T-helper 2 cell (primary cell): ENCODE measurements at regions not wholly inside any gene's neighbourhood (a gene's known extent, or its start where the extent isn't known, plus 50 kb on each side); places are given as distances from the start of the nearest gene placed in this dataset.
"Not testable (repeated sequence)": the region's sequence is repeated elsewhere in the genome, so short reads cannot be mapped to it uniquely, and the experiment has no call there.

Experiments
- DNase-seq, 5 experiments: peaks; one replicate each; pipeline versions ENCODE4 v3.0.0 to v3.0.0-alpha.2; 2012 to 2022

DNA sequence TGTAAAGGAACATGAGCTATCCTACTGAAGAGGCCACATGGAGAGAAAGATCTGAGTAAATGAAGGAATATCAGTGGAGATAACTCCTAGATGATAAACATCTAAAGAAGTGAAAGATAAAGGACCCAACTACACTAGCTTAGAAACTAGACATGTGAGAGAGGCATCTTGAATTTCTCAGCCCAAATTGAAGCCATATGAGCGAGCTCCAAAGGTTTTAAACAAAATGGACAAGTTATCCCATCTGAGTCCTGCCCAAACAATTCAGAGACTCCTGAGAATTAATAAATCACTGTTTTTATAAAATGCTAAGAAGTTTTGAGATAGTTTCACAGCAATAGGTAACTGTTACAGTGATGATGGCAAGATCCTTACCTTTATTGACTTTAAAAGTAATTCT is 438.9 kb downstream of the NAV3 start:
- DNase-seq = no peak

DNA sequence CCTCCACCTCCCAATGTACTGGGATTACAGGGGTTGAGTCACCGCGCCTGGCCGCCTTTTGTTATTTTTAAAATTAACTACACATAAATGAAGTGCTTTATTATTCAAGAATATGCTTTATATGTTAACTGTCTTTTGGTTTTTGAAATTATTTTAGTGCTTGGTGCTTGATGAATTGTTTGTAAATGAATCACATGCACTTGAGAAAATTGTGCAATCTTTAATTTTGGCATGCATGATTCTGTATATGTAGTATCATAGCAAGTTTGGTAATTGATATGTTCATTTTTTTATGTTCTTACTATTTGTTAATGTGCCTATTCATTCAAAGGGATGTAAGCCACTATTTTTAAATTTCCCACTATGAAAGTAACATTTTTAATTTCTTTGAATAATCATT is 440.9 kb downstream of the NAV3 start:
- no peak for DNase-seq

DNA sequence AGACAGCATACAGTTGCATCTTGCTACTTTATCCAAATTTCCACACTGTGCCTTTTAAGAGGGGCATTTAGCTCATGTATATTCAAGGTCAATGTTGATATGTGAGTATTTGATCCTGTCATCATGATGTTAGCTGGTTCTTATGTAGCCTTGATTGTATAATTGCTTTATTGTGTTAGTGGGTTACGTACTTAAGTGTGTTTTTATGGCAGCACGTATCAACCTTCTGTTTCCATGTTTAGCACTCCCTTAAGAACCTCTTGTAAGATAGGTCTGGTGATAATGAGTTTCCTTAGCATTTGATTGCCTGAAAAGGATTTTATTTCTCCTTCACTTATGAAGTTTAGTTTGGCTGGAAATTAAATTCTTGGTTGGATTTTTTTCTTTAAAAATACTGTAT is 445.2 kb downstream of the NAV3 start:
- no peak for DNase-seq

DNA sequence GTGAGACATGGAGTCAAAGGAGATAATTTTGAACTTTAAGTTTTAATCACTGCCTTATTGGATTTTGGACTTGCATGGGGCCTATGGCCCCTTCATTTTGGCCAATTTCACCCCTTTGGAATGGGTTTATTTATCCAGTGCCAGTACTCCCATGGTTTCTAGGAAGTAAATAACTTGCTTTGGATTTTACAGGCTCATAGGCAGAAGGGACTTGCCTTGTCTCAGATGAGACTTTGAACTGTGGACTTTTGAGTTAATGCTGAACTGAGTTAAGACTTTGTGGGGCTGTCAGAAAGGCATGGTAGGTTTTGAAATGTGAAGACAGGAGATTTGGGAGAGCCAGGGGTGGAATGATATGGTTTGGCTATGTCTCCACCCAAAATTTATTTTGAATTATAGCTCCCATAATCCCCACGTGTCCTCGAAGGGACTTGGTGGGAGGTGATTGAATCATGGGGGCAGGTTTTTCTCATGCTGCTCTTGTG is 448.1 kb downstream of the NAV3 start:
- DNase-seq = no peak

DNA sequence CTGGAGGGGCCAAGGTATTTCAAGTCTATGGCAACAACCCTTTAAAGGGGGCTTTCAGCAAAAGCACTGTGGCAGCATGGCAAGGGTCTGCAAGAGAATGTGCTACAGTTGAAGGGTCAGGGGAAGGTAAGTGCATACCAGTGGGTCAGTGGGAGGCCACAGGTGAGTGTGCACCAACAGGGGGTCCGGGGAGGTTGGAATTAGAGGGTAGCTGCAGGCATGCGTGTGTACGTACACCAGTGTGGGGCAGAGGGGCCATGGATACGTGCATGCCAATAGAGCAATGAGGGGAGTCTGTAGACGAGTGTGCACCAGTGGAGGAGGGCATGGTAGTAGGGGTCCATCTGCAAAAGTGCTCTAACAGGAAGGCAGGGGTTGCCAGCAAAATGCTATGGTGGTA is 448.9 kb downstream of the NAV3 start:
- DNase-seq = no peak

DNA sequence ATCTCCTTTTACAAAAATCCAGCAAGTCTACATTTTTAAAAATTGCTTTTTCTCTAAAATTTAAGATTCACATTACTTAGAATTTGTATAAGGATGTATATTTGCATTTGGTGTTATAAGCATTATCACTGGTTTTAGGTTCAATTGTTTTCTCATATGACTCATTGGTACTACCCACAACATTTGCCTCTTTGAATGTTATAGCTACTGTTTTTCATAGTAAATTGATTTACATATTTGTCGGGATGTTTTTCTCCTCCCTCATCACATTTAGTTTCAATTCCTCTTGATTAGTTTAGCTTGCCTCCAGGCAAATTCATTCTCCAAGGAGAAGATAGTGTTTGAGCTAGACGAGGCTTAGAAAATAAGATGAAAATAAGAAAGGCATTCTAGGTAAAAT is 450.4 kb downstream of the NAV3 start:
- not testable (repeated sequence) for DNase-seq

DNA sequence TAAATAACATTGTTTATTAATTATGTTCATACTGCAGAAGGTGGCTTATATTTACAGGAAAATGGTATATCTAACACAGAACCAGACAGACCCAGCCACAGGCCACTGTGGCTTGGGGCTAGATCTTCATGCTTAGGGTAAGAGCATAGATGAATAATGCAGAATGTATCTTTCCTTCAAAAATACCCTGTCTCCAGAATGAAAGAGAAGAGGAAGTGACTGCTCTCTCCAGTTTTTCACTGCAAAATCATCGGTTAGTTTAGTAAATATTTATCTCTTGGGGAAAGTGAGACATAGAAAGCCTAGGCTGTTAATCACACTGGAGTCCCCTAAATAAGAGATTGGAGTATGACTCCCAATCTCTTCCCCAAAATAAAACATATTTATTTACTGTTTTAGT is 453.7 kb downstream of the NAV3 start:
- no peak for DNase-seq

DNA sequence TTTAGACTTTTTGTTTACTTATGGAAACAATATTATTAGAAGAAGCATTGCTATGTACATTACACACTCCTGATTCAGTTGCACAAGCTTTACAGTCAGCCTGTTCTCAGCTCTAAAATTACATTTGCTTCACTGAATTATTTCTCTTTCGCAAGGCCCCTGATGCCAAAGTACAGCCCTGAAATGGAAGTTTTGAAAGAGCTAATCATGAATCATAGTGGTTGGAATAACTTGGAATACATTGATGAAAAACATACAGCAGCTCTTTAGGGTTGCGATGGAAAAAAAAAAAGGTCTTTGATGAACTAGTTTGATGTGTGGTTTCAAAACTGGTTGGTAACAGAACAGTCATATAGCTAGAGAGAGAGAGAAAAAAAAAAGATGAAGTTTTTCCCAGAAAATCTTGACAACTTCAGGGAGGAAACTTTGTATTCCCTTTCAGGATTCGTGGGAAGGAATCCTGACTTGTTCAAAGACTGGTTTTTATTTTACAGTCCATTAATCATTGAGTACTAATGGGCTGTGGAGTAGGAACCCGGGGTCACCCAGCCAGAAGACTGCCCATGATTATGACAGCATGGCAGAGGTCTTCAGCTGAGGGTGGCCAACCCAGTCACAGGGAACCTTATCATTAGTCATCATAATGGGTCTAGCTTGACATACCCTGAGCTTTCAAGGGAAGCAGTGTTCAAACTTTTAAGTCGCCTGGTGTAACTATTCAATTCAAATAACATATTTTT is 460.1 kb downstream of the NAV3 start:
- DNase-seq = no peak

DNA sequence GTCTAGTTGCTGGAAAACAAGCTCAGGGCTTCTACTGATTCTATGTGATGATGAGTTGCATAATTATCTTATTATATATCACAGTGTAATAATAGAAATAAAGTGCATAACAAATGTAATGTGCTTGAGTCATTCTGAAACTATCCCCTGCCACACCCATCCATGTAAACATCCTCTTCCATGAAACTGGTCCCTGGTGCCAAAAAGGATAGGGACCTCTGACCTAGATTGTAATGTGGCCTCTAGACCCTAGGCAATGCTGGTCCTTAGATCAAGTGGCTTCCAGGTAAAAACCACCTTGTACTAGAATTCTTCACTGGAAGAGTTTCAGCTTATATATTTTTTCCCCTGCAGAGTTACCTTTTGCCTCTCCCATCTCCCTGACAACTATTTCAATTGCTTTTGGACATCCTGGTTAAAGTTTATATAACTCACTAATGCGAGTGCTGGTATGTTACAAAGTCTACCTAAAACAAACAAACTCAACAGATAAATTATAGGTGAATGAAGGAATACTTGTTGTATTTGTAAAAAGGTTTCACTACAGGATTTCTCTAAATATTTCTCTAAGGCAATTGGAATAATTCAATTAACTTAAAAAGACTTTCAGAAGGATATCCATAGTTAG is 462.5 kb downstream of the NAV3 start:
- DNase-seq = no peak

DNA sequence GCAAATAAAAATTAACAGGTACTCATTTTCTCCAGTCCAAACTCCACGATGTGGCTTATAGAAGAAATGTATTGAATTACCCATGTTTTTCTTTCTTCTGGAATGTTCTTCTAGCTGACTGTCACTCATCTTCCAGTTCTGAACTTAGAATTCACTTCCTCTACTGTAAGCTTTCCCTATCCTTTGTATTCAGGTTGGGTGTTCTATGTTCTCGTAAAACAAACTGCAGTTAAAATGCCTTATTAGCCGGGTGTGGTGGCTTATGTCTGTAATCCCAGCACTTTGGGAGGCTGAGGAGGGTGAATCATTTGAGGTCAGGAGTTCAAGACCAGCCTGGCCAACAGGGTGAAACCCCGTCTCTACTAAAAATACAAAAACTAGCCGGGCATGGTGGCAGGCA is 470.6 kb downstream of the NAV3 start:
- not testable (repeated sequence) for DNase-seq

DNA sequence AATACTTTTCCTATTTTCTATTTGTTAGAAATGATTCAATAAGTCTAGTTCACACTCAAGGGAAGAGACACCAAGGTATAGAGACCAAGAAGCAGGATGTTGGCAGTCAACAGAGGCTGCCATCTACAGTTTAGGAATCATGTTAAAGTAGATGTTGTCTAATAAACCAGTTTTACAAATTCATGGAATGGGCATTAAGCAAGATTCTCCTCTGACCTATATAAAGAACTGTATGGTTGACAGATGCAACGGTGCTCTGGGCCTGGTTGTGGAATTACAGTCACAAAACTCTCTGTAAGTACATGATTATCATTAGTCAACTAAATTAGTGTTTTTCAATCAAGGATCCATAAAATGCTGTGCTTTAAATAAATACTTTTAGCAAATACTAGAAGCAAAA is 475.1 kb downstream of the NAV3 start:
- no peak for DNase-seq

DNA sequence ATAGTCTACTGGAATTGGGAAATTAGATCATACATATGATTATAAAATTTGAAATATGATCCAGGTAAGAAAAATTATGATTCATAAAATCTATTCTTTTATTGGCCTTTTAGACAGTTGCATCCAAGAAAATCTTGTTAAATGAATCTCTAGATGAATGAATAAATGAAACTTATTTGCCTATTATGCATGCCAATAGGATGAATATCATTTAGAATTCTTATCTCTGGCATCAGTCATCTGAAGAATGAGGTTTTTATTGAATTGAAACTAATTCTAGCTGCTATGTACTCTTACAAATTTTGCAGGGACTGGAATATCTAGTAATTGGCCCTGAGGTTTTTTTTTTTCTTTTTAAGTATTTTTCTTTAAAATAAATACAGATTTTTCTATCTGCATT is 475.5 kb downstream of the NAV3 start:
- DNase-seq = no peak

DNA sequence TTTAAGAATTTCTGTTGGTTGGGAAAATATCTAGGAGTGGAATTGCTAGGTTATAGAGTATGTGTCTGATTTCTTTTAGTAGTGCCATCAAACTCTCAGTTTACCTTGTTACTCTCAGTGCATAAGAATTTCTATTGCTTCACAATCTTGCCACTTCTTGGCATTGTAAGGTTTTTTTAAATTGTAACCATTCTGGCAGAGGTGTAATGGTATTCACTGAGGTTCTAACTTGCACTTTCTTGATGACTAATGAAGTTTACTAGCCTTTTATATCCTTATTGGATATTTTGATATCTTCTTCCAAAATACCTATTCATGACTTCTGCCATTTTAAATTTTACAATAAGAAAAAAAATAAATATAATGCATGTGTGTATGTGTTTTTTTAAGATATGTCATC is 478.0 kb downstream of the NAV3 start:
- no peak for DNase-seq

DNA sequence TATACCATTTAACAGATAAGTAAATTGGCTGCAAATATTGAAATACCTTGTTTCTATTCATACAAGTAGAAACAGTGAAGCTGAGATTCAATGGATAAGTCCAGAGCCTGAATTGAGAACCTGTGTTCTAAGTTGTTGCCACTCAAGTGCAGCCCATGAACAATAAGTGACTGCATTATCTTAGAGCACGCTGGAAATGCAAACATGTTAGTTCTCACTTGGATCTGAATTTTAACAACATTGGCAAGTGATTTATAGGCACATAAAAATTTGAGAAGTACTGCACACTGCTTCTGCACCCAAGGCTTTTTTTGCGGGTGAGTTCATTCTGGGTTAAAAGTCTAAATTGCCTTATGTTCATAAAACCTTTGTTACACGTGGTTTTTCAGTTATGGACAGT is 484.3 kb downstream of the NAV3 start:
- DNase-seq = no peak

DNA sequence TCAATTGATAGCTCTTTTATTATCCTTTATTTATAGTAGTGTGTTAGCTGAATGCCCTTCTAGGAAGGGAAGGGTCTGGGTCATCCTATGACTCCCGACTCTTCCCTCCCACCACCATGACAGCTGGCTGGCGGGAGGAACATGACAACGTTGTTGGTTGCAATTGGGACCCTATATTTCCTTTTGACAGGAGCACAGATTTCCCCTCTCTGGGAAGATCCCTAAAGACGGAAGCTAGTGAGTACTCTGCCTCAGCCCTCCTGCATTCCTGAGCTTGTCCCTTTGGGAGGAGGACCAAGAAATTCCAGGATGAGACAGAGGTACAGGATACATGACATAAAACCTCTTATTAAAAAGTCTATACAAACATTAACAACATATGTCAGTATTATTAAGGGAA is 485.4 kb downstream of the NAV3 start:
- no peak for DNase-seq

DNA sequence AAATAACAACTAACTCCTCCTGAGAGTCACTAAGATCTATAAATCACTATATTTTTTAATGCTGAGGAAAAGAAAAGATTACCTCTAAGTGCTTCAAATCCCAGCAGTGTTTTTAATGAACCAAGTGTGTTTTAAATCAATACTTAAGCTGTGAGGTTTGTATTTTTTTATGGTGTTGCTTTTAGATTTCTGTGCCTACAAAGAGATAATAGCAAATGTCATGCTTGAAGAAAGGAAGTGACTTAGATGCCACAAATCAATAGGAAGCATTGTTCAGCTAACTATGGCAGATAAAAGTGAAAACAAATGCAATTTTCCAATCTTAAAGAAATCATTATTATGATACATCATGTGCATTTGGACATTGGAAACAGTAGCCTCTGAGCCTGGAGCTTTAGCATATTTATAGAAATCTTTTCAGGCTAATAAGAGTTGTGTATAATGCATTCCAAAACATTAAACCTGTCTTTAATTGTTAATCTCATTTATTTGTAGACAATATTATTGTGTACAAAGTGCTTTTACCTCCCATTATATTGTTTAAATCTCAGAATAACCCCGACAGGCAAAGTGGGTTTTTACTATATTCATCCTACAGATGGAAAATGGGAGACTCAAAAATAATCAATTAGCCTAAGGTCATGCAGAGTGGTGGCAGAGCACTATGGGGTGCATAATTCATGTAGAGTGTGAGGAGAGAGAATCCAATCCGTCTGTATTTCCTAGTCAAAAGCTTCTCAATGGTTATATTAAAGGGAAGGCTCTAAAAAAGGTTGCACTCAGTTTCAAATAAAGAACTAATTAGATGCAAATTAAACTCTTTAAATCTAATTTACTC is 486.2 kb downstream of the NAV3 start:
- no peak for DNase-seq

DNA sequence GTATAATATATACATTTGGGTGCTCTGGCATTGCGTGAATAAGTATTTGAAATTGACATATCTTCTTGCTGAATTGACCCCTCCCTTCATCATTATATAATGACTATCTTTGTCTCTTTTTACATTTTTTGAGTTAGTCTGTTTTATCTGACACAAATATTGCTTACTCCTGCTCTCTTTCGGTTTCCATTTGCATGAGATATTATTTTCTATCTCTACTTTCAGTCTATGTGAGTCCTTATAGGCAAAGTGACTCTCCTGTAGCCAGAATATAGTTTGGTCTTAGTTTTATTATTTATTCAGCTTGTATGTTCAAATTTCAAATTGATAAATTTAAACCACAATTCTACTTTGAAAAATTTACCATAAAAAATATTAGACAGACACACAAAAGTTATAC is 491.0 kb downstream of the NAV3 start:
- DNase-seq = no peak

DNA sequence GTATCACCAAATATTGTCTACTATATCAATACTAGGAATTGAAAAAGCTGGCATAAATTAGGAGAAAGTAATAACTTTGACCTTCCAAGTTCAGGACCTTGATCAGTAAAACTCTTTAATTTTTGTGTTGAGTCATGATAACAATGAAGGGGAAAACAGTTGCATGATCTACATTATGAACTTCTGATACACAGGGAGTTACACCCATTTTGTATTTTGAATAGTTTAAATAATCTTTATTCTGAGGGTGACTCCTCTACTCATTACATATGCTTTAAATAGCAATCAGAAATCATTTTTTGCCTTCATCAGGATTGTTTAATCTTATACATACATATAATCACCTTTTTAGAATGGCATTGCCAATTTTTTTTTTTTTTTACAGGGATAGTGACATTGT is 492.5 kb downstream of the NAV3 start:
- DNase-seq = no peak

DNA sequence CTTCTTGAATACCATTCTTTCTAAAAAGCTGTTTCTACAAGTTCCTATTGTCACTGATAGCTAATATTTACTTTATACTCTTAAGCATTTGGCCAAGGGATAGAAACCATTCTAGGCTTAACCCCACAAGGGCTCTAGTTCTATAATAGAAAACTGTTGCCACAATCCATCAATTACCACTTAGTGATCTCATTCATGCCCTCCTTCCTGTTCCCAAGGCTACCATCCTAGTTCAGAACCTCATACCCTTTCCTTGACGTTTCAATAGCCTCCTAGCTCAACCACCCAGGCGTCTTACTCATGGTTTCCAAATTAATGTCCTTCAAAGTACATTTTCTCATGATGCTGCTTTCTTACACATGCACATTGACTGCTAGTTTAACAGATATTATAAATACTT is 493.5 kb downstream of the NAV3 start:
- DNase-seq = no peak

DNA sequence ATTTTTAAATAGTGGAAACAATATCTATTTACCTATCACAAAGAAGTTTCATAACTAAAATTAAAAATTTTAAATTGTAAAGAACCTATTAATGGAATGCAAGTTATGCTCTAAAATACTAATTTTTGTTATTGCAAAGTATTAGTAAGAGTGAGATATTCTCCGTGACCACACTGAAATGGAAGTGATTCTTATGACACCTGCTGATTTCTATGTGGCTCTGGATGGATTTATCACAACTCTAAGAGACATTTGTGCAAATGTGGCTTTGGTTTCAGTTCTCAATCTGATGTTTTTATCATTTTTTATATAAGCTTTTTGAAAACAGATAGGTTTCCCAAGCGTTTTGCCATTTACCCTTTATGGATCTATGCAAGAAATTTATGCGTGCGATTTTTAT is 497.8 kb downstream of the NAV3 start:
- no peak for DNase-seq

DNA sequence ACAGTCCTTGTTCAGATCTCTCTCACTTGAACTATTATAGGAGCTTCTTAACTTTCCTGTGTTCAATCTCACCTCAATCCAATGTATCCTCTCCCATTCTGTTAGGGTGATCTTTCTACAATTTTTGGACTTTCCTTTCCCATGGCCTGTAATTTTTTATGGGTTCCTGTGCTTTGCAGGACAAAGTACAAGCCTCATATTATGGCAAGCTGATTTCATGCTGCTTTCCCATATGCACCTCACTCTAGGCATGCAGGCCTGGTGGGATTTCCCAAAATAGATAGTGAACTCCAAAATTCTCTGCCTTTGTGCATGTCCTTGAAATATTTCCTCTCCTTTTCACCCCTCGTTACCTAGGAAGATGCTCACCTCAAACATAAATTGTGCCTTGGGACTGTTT is 499.4 kb downstream of the NAV3 start:
- DNase-seq = no peak

DNA sequence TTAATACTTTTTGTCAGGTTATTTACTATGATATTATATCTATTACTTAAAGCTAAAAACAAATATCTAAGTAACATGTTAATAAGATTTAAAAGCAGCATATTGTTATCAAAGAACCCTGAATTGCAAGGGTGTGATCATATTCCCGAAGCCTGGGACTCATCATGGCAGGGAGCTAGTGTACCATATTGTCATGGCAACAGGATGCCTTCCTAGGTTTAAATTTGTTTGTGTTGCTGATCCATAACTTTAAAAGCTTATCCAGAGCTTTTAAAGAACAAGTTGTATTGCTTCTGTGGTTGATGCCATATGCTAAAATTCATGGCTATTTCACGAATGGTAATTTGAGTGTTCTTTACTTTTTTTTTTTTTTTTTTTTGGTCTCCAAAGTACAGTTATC is 500.5 kb downstream of the NAV3 start:
- DNase-seq = no peak

DNA sequence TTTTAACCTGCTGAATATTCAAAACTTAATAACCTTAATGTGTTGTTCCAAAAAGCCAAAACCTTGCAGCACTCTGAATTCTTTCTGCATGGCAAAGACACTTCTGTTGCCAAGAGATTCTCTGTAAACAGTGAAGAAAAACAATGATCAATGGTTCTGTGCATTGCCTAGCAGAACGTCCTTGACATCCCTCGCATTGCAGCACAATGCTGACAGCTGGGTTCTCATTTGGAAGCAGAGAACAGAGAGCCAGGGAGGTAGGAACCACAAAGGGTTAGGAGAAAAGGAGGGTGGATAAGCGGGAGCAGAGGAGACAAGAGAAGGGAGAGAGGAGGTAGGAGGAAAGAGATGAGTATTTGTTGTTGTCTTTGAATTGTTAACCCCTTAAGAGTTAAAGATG is 501.1 kb downstream of the NAV3 start:
- DNase-seq = no peak
